ENCODE measurements at regions not wholly inside any gene's neighbourhood (a gene's known extent, or its start where the extent isn't known, plus 50 kb on each side); places are given as distances from the start of the nearest gene placed in this dataset.
A peak's percentile ranks its signal among the peaks of the same experiment; 100 is the strongest.
"Not testable (repeated sequence)": the region's sequence is repeated elsewhere in the genome, so short reads cannot be mapped to it uniquely, and the experiment has no call there.

DNA sequence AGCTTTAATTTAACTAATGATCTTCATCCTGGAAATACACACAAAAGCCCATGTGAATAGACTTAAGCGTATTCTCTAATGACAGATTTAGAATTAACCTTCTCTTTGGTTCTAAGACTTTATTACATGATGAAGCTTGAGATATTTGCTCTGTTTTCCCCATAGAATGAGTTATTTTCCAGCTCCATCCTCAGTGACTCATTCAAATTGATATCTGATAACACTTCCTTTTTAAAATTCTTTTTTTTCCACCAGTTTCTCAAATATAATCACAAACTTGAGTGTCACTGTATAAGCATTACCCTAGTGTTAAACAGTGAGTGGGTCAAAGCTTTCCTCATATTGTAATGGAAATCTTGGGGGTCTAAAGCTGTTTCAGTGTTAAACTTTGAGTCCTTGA is 535.8 kb downstream of the KCNA4 start:
- no peak for DNase-seq

GRCh38 chr11:29458252-29458651 is 558.6 kb downstream of the KCNA4 start:
- DNase-seq = no peak

GRCh38 chr11:29452146-29452545 is 564.7 kb downstream of the KCNA4 start:
- no peak for DNase-seq

DNA sequence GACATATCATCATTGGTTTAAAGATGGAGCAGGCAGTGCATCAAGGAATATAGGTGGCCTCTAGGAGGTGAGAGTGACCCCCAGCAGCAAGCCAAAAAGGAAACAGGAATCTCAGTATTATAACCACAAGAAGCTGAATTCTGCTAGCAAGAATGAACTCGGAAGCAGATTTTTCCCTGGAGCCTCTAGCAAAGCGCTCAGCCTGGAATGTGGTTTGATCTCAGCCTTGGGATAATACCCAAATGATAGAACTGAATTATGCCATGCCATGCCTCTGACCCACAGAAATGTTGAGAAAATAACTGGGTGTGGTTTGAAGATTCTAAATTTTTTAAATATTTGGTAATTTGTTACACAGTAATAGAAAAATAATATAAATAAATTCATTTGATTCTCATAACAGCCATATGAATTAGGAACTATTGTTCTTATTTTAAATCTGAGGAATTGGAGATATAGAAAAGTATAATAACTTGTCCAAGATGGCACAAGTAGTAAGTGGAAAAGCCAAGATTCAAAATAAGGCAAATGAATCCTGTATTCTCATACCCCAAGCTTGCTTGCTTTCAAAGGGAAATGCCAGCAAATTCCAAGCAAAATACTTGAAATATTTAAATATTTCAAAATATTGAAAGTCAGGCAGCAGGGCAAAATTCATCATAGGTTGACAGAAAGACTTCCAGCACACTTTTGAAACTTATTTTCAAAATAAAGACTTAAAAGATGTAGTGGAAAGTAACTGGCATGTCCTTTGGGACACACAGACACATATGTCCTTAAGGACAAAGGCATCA is 567.4 kb downstream of the KCNA4 start:
- DNase-seq = no peak

DNA sequence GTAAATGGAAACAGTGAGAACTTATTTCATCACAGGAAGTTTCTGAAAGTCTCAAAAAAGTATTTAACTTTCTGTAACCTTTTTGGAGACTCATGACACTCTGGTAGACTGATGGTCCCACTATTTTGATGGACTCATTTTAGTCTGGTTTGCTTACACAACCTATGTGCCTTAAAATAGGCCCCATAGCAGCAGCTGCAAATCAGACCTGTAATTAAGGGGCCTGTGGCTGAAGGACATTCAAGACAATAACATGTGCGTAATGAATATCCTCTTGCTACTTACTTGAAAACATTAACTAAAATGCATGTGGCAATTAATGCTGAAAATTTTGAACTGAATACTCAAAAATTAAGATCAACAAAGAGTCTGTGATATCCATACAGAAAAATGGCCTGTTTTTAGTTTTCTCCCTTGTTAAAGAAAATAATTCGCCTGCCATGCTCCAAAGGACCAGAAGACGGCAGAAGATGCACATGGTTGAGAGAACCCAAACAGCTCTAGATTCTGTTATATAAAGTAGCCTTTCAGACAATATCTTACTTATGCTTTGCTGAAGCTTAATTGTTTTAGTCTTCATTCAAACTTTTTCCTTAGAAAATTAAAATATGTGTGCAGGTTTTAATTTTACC is 568.5 kb downstream of the KCNA4 start:
- peak in 1 of 2 experiments; percentile 43 for DNase-seq

GRCh38 chr11:29447821-29448220 is 569.0 kb downstream of the KCNA4 start:
- DNase-seq = no peak

GRCh38 chr11:29446132-29446531 is 570.7 kb downstream of the KCNA4 start:
- no peak for DNase-seq

GRCh38 chr11:29445191-29445590 is 571.6 kb downstream of the KCNA4 start:
- not testable (repeated sequence) for DNase-seq

DNA sequence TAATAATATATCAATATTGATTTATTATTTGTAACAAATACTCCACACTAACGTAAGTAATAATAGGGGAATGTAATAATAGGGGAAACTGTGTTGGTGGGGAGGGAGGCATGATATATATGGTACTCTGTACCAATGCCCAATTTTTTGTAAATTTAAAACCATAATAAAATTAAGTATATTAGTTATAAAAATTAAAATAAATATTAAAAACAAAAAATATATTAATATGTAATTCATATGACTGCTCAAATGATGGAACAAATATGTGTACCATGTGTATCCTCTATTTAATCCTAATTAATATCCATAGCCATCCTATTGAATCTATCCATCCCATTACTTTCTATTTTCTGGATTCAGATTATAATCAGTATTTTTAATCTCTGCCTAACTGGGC is 578.0 kb downstream of the KCNA4 start:
- DNase-seq = no peak

DNA sequence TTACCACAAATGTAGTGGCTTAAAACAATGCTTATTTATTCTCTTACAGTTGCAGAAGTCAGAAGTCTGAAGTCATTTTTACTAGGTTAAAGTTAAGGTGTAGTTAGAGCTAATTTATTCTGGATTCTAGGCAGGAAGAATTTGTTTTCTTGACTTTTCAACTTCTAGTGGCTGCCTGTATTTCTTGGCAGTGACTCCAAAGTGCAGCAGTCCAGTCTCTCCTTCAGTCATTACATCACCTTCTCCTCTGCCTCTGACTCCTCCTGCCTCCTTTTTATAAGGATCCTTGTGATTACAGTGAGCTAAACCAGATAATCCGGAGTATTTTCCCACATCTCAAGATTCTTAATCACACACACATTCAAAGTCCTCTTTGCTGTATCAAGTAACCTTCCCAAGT is 581.4 kb downstream of the KCNA4 start:
- no peak for DNase-seq

DNA sequence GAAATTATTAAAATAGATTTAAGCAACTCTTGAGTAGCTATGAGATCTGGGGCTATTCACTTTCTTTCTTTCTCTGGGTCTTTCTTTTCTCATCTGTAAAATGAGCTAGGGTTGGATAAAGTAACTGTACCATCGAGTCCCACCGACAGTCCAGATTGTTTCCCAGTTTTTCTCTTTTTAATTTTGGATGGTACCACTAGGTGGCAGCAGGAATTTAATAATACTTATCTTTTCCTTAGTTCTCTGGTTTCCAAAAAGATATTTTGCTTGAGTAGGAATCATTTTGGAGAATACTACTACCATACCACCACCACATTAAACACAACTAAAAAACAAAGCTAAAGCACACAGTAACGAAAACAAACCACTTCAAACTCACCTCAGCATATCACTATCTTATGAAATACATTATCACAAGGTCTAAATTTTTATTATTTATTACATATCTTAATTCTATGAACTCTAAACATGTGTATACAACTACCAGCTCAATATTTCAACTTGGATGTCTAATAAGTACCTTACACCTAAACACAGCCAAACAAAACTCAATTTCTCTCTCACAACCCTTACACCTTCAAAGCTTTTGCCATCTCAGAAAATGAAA is 584.0 kb downstream of the KCNA4 start:
- peak; percentile 4 to 59 for DNase-seq

DNA sequence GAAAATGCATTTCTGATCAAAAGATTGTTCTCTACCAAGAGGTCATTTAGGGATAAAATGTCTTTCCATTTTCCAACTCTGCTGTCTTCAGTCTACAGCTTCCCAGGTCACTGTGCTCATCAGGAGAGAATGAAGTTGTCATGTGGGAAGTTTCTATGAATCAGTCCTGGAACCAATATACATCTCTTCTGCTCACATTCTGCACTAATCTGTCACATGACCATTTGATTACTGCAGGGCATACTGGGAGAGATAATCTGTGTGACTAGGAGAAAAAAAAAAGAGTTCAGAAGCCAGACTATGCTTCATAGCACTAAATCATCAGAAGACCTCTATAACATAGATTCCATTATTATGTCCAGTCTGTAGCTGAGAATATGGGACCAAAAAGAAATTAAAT is 611.5 kb downstream of the KCNA4 start:
- DNase-seq = no peak

GRCh38 chr11:29395555-29396072 is 621.2 kb downstream of the KCNA4 start:
- no peak for DNase-seq

DNA sequence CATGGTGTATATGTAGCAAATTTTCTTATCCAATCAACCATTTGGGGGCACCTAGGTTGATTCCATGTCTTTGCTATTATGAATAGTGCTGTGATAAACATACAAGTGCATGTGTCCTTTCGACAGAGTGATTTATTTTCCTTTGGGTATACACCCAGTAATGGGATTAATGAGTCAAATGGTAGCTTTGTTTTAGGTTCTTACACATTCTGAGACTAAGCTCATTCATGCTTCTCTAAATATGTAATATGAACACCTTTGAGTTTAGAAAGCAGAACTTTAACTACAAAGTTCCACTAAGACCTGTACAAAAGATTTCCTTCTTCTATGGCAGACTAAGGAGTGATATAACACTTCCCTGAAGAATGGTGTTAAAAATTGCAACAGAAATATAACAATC is 627.0 kb downstream of the KCNA4 start:
- DNase-seq = no peak

DNA sequence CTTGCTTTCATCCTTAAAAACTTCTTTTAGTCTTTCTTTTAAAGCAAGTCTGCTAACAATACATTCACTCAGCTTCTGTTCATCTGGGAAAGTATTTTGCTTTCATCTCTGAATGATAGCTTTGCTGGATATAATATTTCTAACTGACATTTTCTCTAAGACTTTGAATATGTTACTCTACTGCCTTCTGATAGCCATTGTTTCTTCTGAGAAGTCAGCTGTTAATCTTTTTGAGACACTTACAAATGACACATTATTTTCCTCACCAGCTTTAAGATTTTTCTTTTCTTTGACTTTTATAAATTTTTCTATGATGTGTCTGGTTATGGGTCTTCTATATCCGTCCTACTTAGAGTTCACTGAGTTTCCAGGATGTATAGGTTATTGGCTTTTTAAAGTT is 643.1 kb downstream of the KCNA4 start:
- DNase-seq = no peak

GRCh38 chr11:29368126-29368525 is 648.7 kb downstream of the KCNA4 start:
- no peak for DNase-seq

DNA sequence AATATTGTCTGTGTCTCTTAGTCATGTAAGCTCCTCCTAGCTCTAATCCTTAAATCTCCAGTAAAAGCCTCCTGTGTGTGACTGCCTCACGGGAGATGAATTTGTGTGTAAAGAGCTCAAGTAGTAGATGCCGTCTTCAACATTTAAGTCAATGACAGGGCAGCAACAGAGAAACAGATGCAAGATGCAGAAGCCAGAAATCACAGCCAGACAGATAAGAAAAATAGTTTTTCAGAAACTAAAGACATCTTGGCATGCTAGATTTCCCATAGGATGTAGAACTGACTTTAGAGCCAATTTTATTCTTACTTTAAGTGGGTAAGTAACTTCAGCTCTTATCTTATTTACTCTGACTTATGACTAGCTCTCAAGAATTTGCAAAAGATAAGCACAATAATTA is 652.8 kb downstream of the KCNA4 start:
- DNase-seq = peak in 1 of 2 experiments; percentile 20

DNA sequence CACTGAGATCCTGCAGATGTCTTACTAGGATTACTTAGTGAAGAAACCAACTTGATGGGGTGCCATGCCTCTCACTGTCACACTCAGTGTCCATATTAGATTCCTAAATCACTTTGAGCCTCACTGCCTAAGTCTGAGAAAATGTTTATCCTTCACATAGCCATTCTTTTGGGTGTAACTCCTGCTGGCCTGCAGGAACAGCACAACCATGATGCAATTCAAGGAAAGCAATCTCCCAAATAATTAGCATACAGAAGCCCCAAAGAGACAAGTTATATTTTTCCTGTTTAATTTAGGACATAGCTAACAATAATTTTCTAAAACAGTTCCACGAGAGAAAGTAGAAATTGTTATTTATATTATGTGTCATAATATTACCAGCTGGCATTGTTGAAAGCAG is 655.5 kb downstream of the KCNA4 start:
- DNase-seq = no peak

DNA sequence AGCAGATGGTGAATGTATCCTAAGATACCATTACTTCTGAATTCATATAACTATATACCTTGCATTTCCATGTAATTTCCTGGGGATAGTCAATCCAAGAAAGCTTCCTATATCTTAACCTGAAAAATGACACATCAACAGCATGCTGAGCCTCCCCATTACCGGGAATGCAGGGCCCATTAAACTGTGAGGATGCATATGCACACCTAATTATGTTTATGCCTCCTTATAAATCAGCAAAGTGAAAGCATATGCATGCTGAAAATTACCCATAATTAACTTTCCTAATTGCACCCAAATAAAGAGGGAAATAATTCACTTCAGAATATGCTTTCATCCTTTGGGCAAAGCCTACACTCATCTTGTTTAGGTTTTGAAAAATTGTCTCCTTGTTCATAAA is 663.0 kb downstream of the KCNA4 start:
- DNase-seq = no peak

DNA sequence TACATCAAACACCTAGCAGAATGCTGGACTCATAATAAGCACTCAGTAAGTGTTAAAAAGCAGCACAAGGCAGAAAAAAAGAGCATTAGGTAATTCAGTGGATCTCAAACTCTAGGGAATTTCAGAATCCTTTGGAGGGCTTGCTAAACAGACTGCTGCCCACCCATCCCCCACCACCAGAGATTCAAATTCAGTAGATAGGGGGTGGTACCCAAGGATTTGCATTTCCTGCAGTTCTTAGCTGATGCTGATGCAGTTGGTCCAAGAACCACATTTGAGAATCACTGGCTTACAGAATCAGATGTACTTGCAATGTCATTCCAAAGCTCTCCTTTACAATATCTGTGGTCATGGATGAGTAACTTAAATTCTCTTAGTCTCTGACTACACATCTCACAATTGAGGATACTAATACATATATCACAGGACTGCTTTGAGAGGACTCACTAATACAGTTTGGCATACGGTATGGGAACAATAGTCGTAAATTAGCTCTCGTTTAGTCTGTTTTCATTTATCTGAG is 664.5 kb downstream of the KCNA4 start:
- DNase-seq = no peak

- DNase-seq = no peak
Measured at GRCh38 chr11:29351301-29351873, 665.4 kb downstream of the KCNA4 start.

GRCh38 chr11:29343465-29344333 is 673.1 kb downstream of the KCNA4 start:
- DNase-seq = peak in 1 of 2 experiments; percentile 46
